Heart right ventricle (tissue), 16 donors: ENCODE measurements at regions not wholly inside any gene's neighbourhood (a gene's known extent, or its start where the extent isn't known, plus 50 kb on each side); places are given as distances from the start of the nearest gene placed in this dataset.
"Not testable (repeated sequence)": the region's sequence is repeated elsewhere in the genome, so short reads cannot be mapped to it uniquely, and the experiment has no call there.

Experiments used
- ATAC-seq, 8 donors: fragments of 200-7000 bp; cut with Tn5 transposase; one replicate each; pipeline ENCODE4 v1.9.1; 2020; ENCODE audit warnings: mild to moderate bottlenecking in 8 of 8, moderate library complexity in 8 of 8, moderate number of reproducible peaks in 1 of 8
- DNase-seq, 2 donors: peaks; one replicate each; pipeline ENCODE4 v3.0.0-alpha.2; 2020
- H3K27ac ChIP-seq, 10 donors: fragments of 200-600 bp; sonication (generic) in 2 of 10; one replicate each; pipeline versions ENCODE4 v1.5.0 to v1.8.0; 2020 to 2022; ENCODE audit warnings: mild to moderate bottlenecking in 3 of 10
- H3K27me3 ChIP-seq, 7 donors: fragments of 200-600 bp; one replicate each; pipeline ENCODE4 v1.8.0; 2021 to 2022; ENCODE audit warnings: mild to moderate bottlenecking in 2 of 7
- H3K36me3 ChIP-seq, 9 donors: fragments of 200-600 bp; sonication (generic) in 1 of 9; one replicate each; pipeline versions ENCODE4 v1.5.0 to v1.8.0; 2020 to 2022; ENCODE audit warnings: mild to moderate bottlenecking in 2 of 9
- H3K4me1 ChIP-seq, 9 donors: fragments of 200-600 bp; sonication (generic) in 1 of 9; one replicate each; pipeline versions ENCODE4 v1.5.0 to v1.8.0; 2020 to 2022; ENCODE audit warnings: mild to moderate bottlenecking in 4 of 9
- H3K4me3 ChIP-seq, 10 donors: fragments of 200-600 bp; sonication (generic) in 2 of 10; one replicate each; pipeline versions ENCODE4 v1.5.0 to v1.8.0; 2020 to 2022; ENCODE audit warnings: mild to moderate bottlenecking in 7 of 10, moderate library complexity in 2 of 10
- H3K9me3 ChIP-seq, 11 donors: fragments of 200-600 bp in 10 of 11; sonication (generic) in 2 of 11; one replicate each; pipeline versions ENCODE4 v1.5.0 to v1.8.0; 2013 to 2022; ENCODE audit warnings: mild to moderate bottlenecking in 2 of 11, control low read depth in 1 of 11, moderate library complexity in 1 of 11
- WGBS, 2 donors: extraction: QIAGEN DNeasy Blood & Tissue Kit; methylation state at CpG; one replicate each; pipeline ENCODE4 v1.1.7; 2013; ENCODE audit warnings: inconsistent platforms in 1 of 2; 5-methylcytosine and 5-hydroxymethylcytosine counted together
- intact Hi-C, 10 donors: fragments of 100-400 bp; cut with DNase I; formaldehyde crosslinking; loops; one replicate each; pipeline versions ENCODE4 v1.11.1 to v1.14.2; 2022
- TF ChIP-seq, protein P1 (sequence below), 9 donors: fragments of 200-600 bp; sonication (generic) in 2 of 9; IDR thresholded peaks; one replicate each; pipeline versions ENCODE4 v1.5.0 to v1.8.0; 2021 to 2022; ENCODE audit warnings: antibody characterized with exemption in 9 of 9, mild to moderate bottlenecking in 5 of 9, moderate library complexity in 1 of 9
- donor health status: Arrhythmogenic right ventricular cardiomyopathy.
- donor health status: ischemic (EF 13 %, LVEDD 7.1; RV severe dilation, severe dysfunction).
- donor health status: healthy with polysubstance abuse.
- donor health status: DM: no; HTN: yes; CAD: no.
- donor health status: DM: no; HTN: no; CAD: no.
- donor health status: ischemic (EF 25% LVEDD 6.9; RV normal size, moderate dysfunction).
- donor health status: ischemic (EF 25% LVEDD 5.7; RV mildly dilated, moderate dysfunction).
- donor health status: healthy.
- donor health status: DM: yes; HTN: yes; CAD: no.
- donor health status: Ischemic cardiomyopathy.
- donor health status: ischemic (EF 35%, LVEDD 5.7; RV mildly dilated, moderate dysfunction).
- donor health status: nonischemic (EF 11% LVEDD 7.7; RV severe dilation, severe dysfunction).
- donor health status: DM: yes; HTN: yes; CAD: no.
- donor health status: PGD.
- donor health status: ischemic (EF 29% LVEDD 5.4; RV normal size, mild dysfunction).
- donor health status: nonischemic (EF 23%, LVEDD 6.1; RV moderate dilation, normal function).

DNA sequence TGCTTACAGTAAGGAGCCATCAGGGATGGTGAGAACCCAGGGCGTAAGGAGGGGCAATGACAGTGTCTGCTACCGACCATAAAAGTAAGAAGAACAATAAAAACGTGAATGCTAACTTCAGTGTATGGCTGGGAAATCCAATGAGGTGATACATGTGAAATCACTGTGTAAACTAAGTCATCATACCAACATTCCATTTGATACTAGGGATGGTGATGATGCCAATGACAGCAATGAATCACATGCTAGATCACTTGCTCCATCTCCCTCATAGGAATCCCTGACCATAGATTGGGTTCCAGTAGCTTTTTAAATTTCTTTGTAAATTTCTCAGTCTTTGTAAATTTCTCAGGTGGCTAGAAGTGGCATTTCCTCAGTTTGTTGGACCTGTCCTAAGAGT lies 146.3 kb downstream of the SMIM20 start:
- TF ChIP-seq, protein P1, sequence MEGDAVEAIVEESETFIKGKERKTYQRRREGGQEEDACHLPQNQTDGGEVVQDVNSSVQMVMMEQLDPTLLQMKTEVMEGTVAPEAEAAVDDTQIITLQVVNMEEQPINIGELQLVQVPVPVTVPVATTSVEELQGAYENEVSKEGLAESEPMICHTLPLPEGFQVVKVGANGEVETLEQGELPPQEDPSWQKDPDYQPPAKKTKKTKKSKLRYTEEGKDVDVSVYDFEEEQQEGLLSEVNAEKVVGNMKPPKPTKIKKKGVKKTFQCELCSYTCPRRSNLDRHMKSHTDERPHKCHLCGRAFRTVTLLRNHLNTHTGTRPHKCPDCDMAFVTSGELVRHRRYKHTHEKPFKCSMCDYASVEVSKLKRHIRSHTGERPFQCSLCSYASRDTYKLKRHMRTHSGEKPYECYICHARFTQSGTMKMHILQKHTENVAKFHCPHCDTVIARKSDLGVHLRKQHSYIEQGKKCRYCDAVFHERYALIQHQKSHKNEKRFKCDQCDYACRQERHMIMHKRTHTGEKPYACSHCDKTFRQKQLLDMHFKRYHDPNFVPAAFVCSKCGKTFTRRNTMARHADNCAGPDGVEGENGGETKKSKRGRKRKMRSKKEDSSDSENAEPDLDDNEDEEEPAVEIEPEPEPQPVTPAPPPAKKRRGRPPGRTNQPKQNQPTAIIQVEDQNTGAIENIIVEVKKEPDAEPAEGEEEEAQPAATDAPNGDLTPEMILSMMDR (IDR thresholded peaks at IDR 0.05), result no peak
- DNase-seq (no peak), ATAC-seq (no peak)
- Histone ChIP-seq H3K4me1 (peaks cover 0 to 18% (median 0%) of the 10 kb centered on the region in 9 donors), H3K9me3 (peaks cover 0 to 3% (median 0%) of the 10 kb centered on the region in 11 donors), H3K4me3 (no peak overlapping the region), H3K27me3 (peaks cover 0 to 8% (median 0%) of the 10 kb centered on the region in 7 donors), H3K27ac (no peak overlapping the region), H3K36me3 (no peaks in the 10 kb centered on the region)
- intact Hi-C loops, result no loop called here
- WGBS, 2 donors, result 86 to 90% methylated on average over 3 of the region's 3 CpGs

DNA sequence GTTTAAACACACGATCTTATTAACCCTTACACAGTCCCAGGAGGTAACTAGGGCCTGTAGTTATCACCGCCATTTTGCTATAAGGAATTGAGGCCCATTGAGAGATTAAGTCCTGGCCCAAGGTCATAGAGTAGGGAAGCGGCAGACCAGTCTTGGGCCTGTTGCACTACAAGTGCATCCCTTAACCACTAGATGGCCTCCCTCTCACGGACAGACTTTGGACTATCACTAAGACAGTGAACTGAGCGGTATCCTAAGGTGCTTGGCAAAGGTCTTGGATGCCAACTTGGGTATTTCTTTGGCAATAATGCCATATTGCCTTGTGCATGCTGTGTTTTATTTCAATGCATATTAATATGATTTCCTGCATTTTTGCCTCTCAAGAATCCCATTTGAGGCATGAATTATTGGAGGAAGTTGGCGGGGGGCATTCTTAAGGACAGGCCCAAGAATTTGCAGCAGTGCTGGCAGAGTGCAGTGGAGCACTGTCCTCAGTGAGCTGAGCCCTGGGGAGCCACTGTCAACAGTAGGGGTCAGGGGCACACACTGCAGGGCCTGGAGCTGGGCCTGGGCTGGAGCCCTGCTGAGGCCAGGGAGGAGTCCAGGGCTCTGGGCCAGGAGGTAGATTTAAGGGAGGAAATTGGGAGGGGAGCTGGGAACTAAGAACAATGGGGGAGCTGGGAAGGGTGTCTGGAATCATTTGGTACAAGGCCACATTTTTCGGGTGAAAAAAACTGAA lies 147.4 kb downstream of the SMIM20 start:
- H3K9me3 ChIP-seq, result peaks cover 0 to 3% (median 0%) of the 10 kb centered on the region in 11 donors
- H3K27ac ChIP-seq, result no peak overlapping the region
- TF ChIP-seq, protein P1 (IDR thresholded peaks at IDR 0.05), result peak in 7 of 9 donors; percentile 21 to 53 (median 27)
- no peaks in the 10 kb centered on the region for H3K27me3 ChIP-seq
- H3K4me3 ChIP-seq, result no peak overlapping the region
- DNase-seq (no peak), ATAC-seq (peak in 5 of 8 donors; percentile 42 to 66 (median 64))
- no peaks in the 10 kb centered on the region for H3K36me3 ChIP-seq
- peaks cover 0 to 13% (median 0%) of the 10 kb centered on the region in 9 donors for H3K4me1 ChIP-seq
- WGBS, 2 donors, result 77 to 78% methylated on average over 7 of the region's 7 CpGs
- intact Hi-C loops, result no loop called here

DNA sequence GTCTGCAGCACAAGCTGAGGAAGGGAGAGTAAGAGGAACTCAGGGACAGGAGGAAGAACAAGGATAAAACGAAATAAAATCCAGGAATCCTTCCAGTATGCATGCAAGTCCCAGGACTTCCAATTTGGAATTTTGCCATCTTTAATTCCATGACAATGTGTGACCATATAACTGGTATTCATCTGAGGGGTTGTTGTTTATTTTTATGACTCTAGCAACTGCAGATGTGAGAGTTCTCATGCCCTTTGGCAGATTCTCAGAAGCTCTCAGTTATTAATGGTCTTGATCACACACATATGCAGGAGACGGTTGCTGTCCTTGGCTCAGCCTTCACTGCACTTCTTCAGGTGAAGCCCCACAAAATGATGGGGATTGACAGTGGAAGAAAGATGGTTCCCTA lies 148.2 kb downstream of the SMIM20 start:
- DNase-seq, result no peak
- H3K27ac ChIP-seq, result no peak overlapping the region
- H3K4me3 ChIP-seq, result no peak overlapping the region
- H3K36me3 ChIP-seq, result no peaks in the 10 kb centered on the region
- H3K9me3 ChIP-seq, result peaks cover 0 to 3% (median 0%) of the 10 kb centered on the region in 11 donors
- TF ChIP-seq, protein P1 (IDR thresholded peaks at IDR 0.05), result no peak
- intact Hi-C loops, result no loop called here
- no peak for ATAC-seq
- H3K27me3 ChIP-seq, result no peaks in the 10 kb centered on the region
- H3K4me1 ChIP-seq, result peaks cover 0 to 13% (median 0%) of the 10 kb centered on the region in 9 donors
- 48 to 68% methylated on average over 2 of the region's 2 CpGs for WGBS, 2 donors

DNA sequence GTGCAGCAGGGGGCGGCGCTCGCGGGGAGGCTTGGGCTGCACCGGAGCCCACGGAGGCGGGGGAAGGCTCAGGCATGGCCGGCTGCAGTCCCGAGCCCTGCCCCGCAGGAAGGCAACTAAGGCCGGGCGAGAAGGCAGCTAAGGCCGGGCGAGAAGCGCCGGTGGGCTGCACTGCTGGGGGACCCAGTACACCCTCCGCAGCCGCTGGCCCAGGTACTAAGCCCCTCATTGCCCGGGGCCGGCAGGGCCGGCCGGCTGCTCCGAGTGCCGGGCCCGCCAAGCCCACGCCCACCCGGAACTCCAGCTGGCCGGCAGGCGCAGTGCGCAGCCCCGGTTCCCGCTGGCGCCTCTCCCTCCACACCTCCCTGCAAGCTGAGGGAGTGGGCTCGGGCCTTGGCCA lies 150.0 kb downstream of the SMIM20 start:
- H3K27me3 ChIP-seq, H3K36me3 ChIP-seq, H3K9me3 ChIP-seq, DNase-seq, H3K4me3 ChIP-seq, H3K27ac ChIP-seq, intact Hi-C loops, ATAC-seq: not testable (repeated sequence)
- WGBS, 2 donors, result 90 to 93% methylated on average over 32 to 34 of the region's 34 CpGs
- peaks cover 0 to 11% (median 0%) of the 10 kb centered on the region in 9 donors for H3K4me1 ChIP-seq

DNA sequence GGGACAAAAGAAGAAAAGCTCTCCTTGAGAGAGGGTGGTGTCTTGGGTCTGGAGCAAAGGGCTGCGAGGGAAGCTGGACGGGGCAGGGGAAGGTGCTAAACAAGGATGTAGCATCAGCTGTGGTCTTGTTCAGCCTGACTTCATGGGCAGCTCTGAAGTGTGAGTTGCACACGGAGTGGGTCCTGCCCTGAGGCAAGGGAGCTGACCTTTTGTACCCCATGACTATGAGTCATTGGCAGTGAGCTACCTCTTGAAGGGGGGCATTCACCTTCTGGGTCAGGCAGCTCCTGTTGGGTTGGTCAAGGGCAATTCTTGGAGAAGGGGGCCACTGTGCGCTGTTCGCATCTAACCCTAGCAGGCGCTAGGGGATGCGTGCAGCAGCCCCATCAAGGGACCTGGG lies 151.8 kb downstream of the SMIM20 start:
- intact Hi-C loops, result no loop called here
- TF ChIP-seq, protein P1 (IDR thresholded peaks at IDR 0.05), result no peak

More for the DNA sequence above, 151.8 kb downstream of the SMIM20 start:
- Histone ChIP-seq H3K4me1 (peaks cover 0 to 11% (median 0%) of the 10 kb centered on the region in 9 donors), H3K4me3 (no peak overlapping the region), H3K27ac (no peak overlapping the region), H3K27me3 (no peaks in the 10 kb centered on the region), H3K36me3 (no peaks in the 10 kb centered on the region), H3K9me3 (no peaks in the 10 kb centered on the region)
- ATAC-seq (no peak), DNase-seq (no peak)
- WGBS, 2 donors, result 93 to 94% methylated on average over 7 of the region's 7 CpGs
